ENCODE measurements at regions not wholly inside any gene's neighbourhood (a gene's known extent, or its start where the extent isn't known, plus 50 kb on each side); places are given as distances from the start of the nearest gene placed in this dataset.
"Not testable (repeated sequence)": the region's sequence is repeated elsewhere in the genome, so short reads cannot be mapped to it uniquely, and the experiment has no call there.

DNA sequence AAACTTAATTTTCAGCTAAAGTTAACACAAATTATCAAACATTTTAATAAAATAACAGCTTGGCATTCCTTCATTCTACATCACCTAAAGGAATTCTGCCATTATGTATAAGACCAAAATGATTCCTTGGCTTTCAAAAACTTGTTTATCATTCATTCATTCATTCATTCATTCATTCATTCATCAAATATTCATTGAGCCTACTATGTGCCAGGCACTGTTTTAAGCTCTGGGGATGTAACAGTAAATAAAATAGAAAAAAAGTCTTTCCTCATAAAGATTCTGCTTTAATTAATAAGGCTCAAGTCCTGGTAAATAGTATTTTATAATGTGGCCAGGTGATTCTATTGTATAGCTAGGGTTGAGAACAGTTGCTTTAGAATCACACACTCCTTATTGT lies 127.9 kb downstream of the GPR85 start:
- H3K4me1 ChIP-seq (ENCODE audit: low read depth): no peaks in the 10 kb centered on the region
- no peak for TF ChIP-seq CTCF (IDR thresholded peaks at IDR 0.05)
- H3K36me3 ChIP-seq (ENCODE audit: low read depth): no peaks in the 10 kb centered on the region
- ATAC-seq (no peak), DNase-seq (no peak)
- H3K9me3 ChIP-seq: no peaks in the 10 kb centered on the region
- no peak overlapping the region for H3K4me3 ChIP-seq
- intact Hi-C loops (cut with DNase I, micrococcal nuclease): no loop called here

DNA sequence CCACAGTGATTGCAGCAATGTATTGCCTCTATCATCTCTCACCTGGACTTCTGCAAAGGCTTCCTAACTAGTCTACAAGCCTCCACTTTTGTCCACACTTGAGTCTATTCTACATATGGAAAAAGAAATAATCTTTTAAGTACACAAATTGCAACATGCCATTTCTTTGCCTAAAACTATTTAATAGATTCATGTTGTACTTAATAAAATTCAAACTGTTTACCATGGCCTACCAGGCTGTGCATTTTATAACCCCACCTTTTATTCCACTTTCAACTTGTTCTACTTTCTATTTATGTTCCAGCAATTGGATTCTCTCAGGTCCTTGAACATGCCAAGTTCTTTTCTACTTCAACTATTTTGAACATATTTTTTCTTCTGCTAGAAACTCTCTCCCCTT lies 128.7 kb downstream of the GPR85 start:
- Histone ChIP-seq H3K9me3 (no peaks in the 10 kb centered on the region), H3K4me3 (no peak overlapping the region), H3K4me1 (ENCODE audit: low read depth) (no peaks in the 10 kb centered on the region), H3K36me3 (ENCODE audit: low read depth) (no peaks in the 10 kb centered on the region)
- intact Hi-C loops (cut with DNase I, micrococcal nuclease): no loop called here
- no peak for TF ChIP-seq CTCF (IDR thresholded peaks at IDR 0.05)
- ATAC-seq (no peak), DNase-seq (no peak)

DNA sequence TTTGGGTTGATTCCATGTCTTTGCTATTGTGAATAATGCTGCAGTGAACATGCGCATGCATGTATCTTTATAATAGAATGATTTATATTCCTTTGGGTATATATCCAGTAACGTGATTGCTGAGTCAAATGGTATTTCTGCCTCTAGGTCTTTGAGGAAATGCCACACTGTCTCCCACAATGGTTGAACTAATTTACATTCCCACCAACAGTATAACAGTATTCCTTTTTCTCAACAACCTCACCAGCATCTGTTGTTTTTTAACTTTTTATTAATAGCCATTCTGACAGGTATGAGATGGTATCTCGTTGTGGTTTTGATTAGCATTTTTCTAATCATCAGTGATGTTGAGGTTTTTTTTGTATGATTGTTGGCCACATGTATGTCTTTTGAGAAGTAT lies 133.6 kb downstream of the GPR85 start:
- H3K4me3 ChIP-seq; H3K4me1 ChIP-seq (ENCODE audit: low read depth); H3K36me3 ChIP-seq (ENCODE audit: low read depth); H3K9me3 ChIP-seq; DNase-seq; intact Hi-C loops (cut with DNase I, micrococcal nuclease); ATAC-seq: not testable (repeated sequence)

GRCh38 chr7:112951070-112951469 lies 135.6 kb downstream of the GPR85 start:
- DNase-seq (no peak), ATAC-seq (no peak)
- intact Hi-C loops (cut with DNase I, micrococcal nuclease): no loop called here
- no peaks in the 10 kb centered on the region for H3K4me1 ChIP-seq (ENCODE audit: low read depth)
- no peak overlapping the region for H3K4me3 ChIP-seq
- no peaks in the 10 kb centered on the region for H3K36me3 ChIP-seq (ENCODE audit: low read depth)
- TF ChIP-seq CTCF (IDR thresholded peaks at IDR 0.05): no peak
- H3K9me3 ChIP-seq: no peaks in the 10 kb centered on the region

DNA sequence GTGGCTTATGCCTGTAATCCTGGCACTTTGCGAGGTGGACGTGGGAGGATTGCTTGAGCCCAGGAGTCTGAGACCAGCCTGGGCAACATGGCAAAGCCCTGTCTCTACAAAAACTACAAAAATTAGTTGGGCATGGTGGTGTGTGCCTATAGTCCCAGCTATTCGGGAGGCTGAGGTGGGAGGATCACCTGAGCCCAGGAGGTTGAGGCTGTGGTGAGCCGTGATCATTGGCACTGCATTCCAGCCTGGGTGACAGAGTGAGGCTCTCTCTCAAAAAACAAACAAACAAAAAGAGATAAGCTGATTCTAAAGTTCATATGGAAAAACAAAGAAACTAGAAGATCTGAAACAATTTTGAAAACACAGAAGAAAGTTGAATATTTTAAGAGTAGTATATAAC lies 136.9 kb downstream of the GPR85 start:
- H3K4me3 ChIP-seq; H3K9me3 ChIP-seq; H3K4me1 ChIP-seq (ENCODE audit: low read depth); DNase-seq; intact Hi-C loops (cut with DNase I, micrococcal nuclease); H3K36me3 ChIP-seq (ENCODE audit: low read depth); ATAC-seq: not testable (repeated sequence)

DNA sequence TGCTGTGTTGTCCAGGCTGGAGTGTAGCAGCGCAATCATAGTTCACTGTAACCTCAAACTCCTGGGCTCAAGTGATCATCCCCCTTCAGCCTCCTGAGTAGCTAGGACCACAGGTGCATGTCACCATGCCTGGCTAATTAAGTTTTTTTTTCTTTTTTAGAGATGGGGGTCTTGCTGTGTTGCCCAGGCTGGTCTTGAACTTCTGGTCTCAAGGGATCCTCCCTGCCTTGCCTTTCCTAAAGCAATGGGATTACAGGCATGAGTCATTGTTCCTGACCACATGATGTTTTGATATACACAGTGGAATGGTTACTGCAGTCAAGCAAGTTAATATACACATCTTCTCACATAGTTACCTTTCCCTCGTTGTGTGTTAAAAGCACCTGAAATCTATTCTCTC lies 140.3 kb downstream of the GPR85 start:
- no peaks in the 10 kb centered on the region for H3K36me3 ChIP-seq (ENCODE audit: low read depth)
- intact Hi-C loops (cut with DNase I, micrococcal nuclease): no loop called here
- TF ChIP-seq CTCF (IDR thresholded peaks at IDR 0.05): no peak
- H3K9me3 ChIP-seq: no peaks in the 10 kb centered on the region
- no peaks in the 10 kb centered on the region for H3K4me1 ChIP-seq (ENCODE audit: low read depth)
- no peak for DNase-seq
- ATAC-seq: no peak
- no peak overlapping the region for H3K4me3 ChIP-seq

GRCh38 chr7:112945046-112945445 lies 141.6 kb downstream of the GPR85 start:
- Histone ChIP-seq H3K4me1 (ENCODE audit: low read depth) (no peaks in the 10 kb centered on the region), H3K36me3 (ENCODE audit: low read depth) (no peaks in the 10 kb centered on the region), H3K4me3 (no peak overlapping the region), H3K9me3 (no peaks in the 10 kb centered on the region)
- DNase-seq (no peak), ATAC-seq (no peak)
- intact Hi-C loops (cut with DNase I, micrococcal nuclease): no loop called here
- TF ChIP-seq CTCF (IDR thresholded peaks at IDR 0.05): no peak

Measured in mucosa of descending colon (tissue), 3 donors.